AG04449 (cell line): ENCODE measurements at regions not wholly inside any gene's neighbourhood (a gene's known extent, or its start where the extent isn't known, plus 50 kb on each side); places are given as distances from the start of the nearest gene placed in this dataset.

Source experiments
- CTCF ChIA-PET: fragments of 350-600 bp; formaldehyde crosslinking; extraction: SDS; loops from one replicate; lab custom pipeline; 2021; ENCODE audit warnings: antibody characterized with exemption; lab: Yijun Ruan, JAX
- POLR2A ChIA-PET: fragments of 400-600, 350-600 bp; formaldehyde crosslinking; extraction: SDS; loops from one replicate; lab custom pipeline; 2020; ENCODE audit warnings: antibody characterized with exemption, inconsistent platforms; lab: Yijun Ruan, JAX
- DNase-seq: peaks from one replicate; pipeline ENCODE4 v3.0.0-alpha.2; 2010; ENCODE audit warnings: low read depth, low spot score
- H3K4me3 ChIP-seq: 2 replicates; pipeline ENCODE4 v1.5.1; 2011; ENCODE audit warnings: low read depth, mild to moderate bottlenecking, control low read depth, low read length
- TF ChIP-seq, protein P1 (sequence below): IDR thresholded peaks from one replicate; pipeline ENCODE4 v1.5.1; 2011; ENCODE audit warnings: mild to moderate bottlenecking, moderate library complexity, low read length, control low read depth, inconsistent platforms; ENCODE audit not compliant: insufficient read depth; ENCODE audit errors: missing control alignments

DNA sequence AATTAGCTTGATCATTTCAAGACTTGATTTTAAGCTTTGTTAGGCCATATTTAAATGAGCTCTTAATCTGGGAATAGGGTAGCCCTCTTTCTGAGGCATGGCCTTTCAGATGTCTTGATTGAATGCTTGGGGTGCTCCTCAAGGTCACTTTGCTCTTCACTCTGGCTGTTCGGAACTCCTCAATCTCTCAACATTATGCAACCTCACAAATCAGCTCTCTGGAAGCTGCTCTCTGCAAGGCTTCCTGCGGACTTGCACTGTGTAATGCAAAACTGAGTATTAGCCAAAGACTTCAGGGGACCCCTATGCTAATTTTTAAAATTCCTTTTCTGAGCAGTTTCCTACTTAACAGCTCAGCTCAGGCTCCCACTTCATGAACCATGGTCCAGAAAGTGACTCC lies 398.3 kb downstream of the PRDM5 start:
- ChIA-PET POLR2A (no interaction called here), CTCF (no interaction called here)
- DNase-seq = no peak
- TF ChIP-seq, protein P1, sequence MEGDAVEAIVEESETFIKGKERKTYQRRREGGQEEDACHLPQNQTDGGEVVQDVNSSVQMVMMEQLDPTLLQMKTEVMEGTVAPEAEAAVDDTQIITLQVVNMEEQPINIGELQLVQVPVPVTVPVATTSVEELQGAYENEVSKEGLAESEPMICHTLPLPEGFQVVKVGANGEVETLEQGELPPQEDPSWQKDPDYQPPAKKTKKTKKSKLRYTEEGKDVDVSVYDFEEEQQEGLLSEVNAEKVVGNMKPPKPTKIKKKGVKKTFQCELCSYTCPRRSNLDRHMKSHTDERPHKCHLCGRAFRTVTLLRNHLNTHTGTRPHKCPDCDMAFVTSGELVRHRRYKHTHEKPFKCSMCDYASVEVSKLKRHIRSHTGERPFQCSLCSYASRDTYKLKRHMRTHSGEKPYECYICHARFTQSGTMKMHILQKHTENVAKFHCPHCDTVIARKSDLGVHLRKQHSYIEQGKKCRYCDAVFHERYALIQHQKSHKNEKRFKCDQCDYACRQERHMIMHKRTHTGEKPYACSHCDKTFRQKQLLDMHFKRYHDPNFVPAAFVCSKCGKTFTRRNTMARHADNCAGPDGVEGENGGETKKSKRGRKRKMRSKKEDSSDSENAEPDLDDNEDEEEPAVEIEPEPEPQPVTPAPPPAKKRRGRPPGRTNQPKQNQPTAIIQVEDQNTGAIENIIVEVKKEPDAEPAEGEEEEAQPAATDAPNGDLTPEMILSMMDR = no peak
- H3K4me3 ChIP-seq = no peak overlapping the region

DNA sequence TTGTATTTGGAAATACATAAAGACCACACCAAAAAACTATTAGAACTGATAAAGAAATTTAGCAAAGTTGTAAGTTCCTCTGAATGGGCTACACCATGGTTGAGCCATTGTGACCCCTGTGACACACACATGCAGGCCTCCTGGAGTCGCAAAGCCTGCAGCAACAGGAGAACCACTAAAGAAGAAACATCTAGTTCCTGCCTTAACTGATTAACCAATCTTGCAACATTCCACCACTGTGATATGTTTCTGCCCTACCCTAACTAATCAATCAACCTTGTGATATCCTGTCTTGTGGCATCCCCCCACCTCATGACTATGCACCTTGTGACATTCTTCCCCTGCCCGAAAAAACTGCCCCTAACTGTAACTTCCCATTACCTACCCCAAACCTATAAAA lies 401.8 kb downstream of the PRDM5 start:
- H3K4me3 ChIP-seq = no peak overlapping the region
- ChIA-PET CTCF (no interaction called here), POLR2A (no interaction called here)
- no peak for DNase-seq
- TF ChIP-seq, protein P1 = no peak

DNA sequence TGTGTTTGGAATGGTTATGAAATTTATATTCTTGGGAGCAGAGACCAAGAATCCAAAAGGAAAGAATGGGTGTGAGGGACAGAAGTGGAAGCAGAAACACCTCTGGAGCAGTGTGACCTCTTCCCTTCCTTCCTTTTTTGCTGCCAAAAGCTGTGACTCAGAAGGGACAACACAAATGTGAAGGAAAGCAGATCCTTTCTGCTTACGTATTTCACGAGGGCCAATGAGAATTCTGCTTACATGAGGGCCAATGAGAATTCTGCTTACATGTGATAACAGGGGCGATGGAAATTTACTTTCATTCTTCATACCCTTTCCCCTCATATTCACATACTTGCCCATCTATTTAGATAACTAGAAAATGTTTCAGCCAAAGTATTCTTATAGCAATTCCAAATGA lies 404.6 kb downstream of the PRDM5 start:
- DNase-seq = peak; percentile 10
- CTCF ChIA-PET = no interaction called here
- POLR2A ChIA-PET = no interaction called here
- TF ChIP-seq, protein P1 = no peak
- H3K4me3 ChIP-seq = no peak overlapping the region

DNA sequence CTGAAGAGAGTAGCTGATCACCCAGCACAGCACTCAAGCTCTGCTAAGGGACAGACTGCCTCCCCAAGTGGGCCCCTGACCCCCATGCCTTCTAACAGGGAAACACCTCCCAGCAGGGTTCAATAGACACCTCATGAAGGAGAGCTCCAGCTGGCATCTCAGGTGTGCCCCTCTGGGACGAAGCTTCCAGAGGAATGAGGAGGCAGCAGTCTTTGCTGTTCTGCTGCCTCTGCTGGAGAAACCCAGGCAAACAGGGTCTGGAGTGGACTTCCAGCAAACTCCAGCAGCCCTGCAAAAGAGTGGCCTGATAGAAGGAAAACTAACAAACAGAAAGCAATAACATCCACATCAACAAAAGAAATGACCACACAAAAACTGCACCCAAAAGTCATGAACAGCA lies 412.8 kb downstream of the PRDM5 start:
- no peak for DNase-seq
- ChIA-PET POLR2A (no interaction called here), CTCF (no interaction called here)
- TF ChIP-seq, protein P1 = no peak
- no peak overlapping the region for H3K4me3 ChIP-seq

DNA sequence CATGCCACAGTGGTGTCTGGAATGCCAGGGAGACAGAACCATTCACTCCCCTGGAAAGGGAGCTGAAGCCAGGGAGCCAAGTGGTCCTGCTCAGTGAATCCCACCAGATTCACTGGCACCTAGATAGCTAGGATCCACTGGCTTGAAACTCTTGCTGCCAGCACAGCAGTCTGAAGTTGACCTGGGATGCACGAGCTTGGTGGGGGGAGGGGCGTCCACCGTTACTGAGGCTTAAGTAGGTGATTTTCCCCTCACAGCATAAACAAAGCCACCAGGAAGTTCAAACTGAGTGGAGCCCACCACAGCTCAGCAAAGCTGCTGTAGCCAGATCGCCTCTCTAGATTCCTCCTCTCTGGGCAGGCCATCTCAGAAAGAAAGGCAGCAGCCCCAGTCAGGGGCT lies 413.3 kb downstream of the PRDM5 start:
- TF ChIP-seq, protein P1 = no peak
- no peak overlapping the region for H3K4me3 ChIP-seq
- ChIA-PET CTCF (no interaction called here), POLR2A (no interaction called here)
- DNase-seq = no peak

DNA sequence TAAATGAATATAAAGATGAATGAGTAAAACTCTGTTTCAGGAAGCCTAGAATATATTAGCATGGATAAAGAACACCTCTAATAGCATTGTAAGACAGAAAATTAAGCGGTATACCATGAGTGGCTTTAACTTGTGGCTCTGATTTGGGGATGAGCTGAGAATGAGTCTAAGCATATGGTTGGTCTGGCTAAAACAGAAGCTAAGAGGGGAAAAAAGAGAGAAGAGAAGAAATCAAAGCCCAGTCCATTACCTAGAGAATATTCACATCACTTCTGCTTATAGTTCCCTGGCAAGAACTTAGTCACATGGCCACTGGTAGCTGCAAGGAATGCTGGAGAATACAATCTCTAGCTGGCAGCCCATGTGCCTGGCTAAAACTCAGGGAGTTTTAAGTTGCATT lies 414.5 kb downstream of the PRDM5 start:
- ChIA-PET CTCF (no interaction called here), POLR2A (no interaction called here)
- no peak for DNase-seq
- no peak overlapping the region for H3K4me3 ChIP-seq
- TF ChIP-seq, protein P1 = no peak
